ENCODE measurements at regions not wholly inside any gene's neighbourhood (a gene's known extent, or its start where the extent isn't known, plus 50 kb on each side); places are given as distances from the start of the nearest gene placed in this dataset.

- no peak for TF ChIP-seq EZH2phosphoT487 (IDR thresholded peaks at IDR 0.05; ENCODE audit: insufficient read depth, low read depth)
- no peak for TF ChIP-seq EZH2 (IDR thresholded peaks at IDR 0.05; ENCODE audit: insufficient read depth, poor library complexity, severe bottlenecking)
These were observed 120.1 kb upstream of the PLXNA4 start for GRCh38 chr7:132696332-132696731.
